Retinal pigment epithelial cell (primary cell): ENCODE measurements at regions not wholly inside any gene's neighbourhood (a gene's known extent, or its start where the extent isn't known, plus 50 kb on each side); places are given as distances from the start of the nearest gene placed in this dataset.

ENCODE experiments used
- DNase-seq: peaks from one replicate; pipeline ENCODE4 v3.0.0-alpha.2; 2010; ENCODE audit warnings: low read depth
- H3K4me3 ChIP-seq: 2 replicates; pipeline ENCODE4 v1.5.1; 2011; ENCODE audit warnings: mild to moderate bottlenecking, low read length, control low read depth, moderate library complexity
- TF ChIP-seq, protein P1 (sequence below): conservative IDR thresholded peaks from 2 replicates; pipeline ENCODE4 v1.5.1; 2011; ENCODE audit warnings: low read depth, low read length, control low read depth, inconsistent platforms

GRCh38 chr12:59938190-59938962, 342.5 kb downstream of the SLC16A7 start:
- TF ChIP-seq, protein P1, sequence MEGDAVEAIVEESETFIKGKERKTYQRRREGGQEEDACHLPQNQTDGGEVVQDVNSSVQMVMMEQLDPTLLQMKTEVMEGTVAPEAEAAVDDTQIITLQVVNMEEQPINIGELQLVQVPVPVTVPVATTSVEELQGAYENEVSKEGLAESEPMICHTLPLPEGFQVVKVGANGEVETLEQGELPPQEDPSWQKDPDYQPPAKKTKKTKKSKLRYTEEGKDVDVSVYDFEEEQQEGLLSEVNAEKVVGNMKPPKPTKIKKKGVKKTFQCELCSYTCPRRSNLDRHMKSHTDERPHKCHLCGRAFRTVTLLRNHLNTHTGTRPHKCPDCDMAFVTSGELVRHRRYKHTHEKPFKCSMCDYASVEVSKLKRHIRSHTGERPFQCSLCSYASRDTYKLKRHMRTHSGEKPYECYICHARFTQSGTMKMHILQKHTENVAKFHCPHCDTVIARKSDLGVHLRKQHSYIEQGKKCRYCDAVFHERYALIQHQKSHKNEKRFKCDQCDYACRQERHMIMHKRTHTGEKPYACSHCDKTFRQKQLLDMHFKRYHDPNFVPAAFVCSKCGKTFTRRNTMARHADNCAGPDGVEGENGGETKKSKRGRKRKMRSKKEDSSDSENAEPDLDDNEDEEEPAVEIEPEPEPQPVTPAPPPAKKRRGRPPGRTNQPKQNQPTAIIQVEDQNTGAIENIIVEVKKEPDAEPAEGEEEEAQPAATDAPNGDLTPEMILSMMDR: no peak
- no peak for DNase-seq
- H3K4me3 ChIP-seq: no peak overlapping the region

- no peak overlapping the region for H3K4me3 ChIP-seq
- DNase-seq: no peak
- TF ChIP-seq, protein P1: no peak
Measured at GRCh38 chr12:59940631-59941342, 345.0 kb downstream of the SLC16A7 start.

GRCh38 chr12:59941461-59941860, 345.6 kb downstream of the SLC16A7 start:
- TF ChIP-seq, protein P1: no peak
- H3K4me3 ChIP-seq: no peak overlapping the region
- no peak for DNase-seq

DNA sequence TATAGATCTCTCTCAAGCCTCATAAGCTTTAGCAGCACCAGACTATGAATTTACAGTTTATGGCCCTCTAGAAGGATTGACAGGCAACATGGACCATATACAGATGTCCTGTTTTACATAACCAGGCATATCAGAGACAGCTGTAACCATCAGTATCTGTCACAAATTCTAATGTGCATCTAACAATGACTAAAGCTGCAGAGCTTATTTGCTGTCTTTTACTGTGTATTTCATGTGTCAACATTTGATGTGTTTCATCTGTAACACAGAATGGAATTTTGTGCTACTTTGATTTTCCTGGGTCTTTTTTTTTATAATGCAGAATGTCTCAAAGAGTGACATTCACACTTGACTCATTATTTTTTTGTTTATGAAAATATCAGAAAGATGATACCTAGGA, 348.3 kb downstream of the SLC16A7 start:
- TF ChIP-seq, protein P1: no peak
- no peak for DNase-seq
- H3K4me3 ChIP-seq: no peak overlapping the region

DNA sequence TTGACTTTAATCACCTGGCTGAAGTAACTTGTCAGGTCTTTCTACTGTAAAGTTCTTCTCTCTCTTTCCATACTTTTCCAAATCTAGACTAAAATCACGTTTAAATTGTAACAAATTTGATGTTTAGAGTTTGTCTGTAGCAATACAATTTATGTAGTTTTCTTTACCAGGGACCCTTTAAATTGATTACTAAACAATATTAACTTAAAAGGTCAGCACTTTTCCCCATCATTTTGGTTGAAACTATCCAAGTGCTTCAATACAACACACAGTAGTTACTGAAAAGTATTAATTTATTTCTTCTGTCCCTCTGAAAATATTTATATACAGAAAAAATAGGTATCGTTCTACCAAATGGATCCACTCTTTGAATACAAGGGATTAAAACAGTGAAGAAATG, 350.8 kb downstream of the SLC16A7 start:
- TF ChIP-seq, protein P1: no peak
- H3K4me3 ChIP-seq: no peak overlapping the region
- no peak for DNase-seq

- no peak overlapping the region for H3K4me3 ChIP-seq
- TF ChIP-seq, protein P1: no peak
- no peak for DNase-seq
Measured at GRCh38 chr12:59963546-59963945, 367.7 kb downstream of the SLC16A7 start.

DNA sequence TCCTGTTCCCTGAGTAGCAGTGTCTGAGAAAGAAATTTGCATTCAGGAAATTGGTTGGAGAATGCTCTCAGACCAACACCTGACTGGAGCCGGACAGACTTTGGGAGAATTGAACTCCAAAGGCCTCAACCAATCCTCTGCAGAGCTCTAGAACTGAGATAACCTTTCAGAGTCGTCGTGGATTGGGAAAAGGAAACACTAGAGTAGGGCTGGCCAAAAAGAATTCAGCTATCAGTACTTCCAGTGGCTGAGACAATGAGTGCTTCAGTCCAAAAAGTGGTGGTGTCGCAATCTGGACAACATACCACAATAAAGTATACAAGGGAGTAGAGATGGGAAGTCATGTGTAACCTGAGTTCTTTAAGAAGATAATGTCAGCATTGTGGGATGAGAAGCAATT, 377.1 kb downstream of the SLC16A7 start:
- H3K4me3 ChIP-seq: no peak overlapping the region
- no peak for DNase-seq
- TF ChIP-seq, protein P1: no peak
